COLO829 (cell line): ENCODE measurements at regions not wholly inside any gene's neighbourhood (a gene's known extent, or its start where the extent isn't known, plus 50 kb on each side); places are given as distances from the start of the nearest gene placed in this dataset.

Experiments
- DNase-seq: peaks from one replicate; pipeline ENCODE4 v3.0.0; 2012; ENCODE audit warnings: low spot score

DNA sequence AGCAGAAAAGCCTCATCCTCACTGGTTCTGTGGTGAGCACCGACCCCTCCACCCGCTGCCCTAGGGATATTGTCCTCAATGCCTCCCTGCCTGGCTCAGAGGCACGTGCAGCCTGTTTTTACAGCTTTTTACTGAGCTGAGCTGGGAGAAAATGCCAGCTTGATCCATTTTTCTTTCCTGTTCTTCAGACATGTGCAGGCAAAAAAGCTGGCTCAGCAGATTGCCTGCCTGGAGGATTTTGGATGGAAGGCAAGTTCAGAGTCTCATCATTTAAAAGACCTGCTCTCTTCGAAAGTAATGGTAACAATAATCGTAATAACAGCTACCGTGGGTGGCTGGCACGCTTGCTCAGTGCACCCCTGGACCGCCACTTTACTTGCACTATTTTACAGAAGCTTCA is 135.0 kb upstream of the SMIM23 start:
- DNase-seq, result no peak

DNA sequence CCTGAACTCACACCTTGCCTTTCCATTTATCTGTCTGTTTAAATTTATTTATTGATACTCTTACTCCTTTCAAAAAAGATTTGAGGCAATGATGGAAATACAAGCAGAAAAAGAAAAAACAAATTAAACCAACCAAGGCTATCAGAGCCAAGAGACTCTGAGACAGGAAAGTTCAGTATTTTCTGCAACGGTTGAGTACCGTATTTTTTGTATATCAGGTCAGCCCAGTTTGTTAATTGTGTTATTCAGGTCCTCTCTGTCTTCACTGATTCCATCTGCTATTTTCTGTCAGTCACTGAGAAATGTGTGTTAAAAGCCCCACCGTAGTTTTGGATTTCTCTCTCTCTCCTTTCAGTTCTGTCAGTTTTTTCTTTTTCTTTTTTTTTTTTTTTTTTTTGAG is 134.5 kb upstream of the SMIM23 start:
- no peak for DNase-seq

DNA sequence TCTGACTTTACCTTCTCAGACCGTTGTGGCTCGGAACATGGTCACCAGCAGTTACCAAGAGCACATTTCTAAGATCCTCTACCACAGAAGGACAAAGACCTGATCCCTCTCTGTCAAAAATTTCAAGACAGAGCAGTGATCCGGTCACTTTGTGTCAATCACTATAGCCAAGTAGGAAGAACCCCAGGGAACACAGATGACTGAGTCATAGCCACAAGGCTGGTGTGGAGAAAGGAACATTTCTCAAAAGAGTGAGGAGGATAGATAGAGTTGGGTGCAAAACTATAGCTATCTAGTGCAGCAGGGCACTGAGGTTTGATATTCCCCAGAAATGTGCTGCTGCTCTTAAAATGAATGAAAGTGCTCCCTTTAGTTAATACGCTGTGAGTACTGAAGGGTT is 130.7 kb upstream of the SMIM23 start:
- no peak for DNase-seq

DNA sequence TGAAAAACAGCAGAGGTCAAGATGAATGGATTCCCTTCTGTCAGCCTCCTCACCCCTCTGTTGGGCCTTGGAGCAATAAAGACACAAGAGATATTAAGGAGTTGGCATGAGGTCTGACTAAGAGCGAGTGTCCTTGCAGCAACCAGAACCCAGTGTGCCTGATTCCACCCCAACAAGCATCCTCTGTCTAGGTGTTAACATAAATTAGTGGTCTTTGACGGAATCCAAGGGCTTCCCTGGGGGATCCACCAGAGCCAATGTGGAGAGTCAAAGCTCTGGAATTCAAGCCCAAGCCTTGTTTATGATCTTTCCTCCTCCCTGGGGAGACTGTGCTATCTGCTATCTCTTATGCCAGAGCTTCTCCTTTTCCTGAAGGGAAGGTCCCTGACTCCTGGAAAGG is 128.1 kb upstream of the SMIM23 start:
- DNase-seq, result no peak

DNA sequence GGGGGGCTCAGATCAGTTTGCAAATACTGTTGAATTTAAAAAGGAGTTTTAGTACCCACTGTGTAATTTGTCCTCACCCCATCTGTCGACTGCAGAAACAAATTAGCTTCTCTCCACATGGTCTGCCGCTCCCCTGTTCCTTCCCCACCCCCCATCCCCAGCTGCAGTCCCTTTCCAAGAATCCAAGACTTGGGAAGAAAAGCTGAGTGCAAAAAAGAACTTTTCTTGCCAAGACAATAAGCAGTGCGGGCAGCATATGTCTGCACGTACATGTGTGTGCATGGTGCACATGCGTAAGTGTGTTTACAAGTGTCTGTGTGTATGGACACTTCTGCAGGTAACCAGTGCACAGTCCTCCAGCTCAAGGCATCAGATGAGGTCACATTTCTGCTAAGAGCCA is 125.7 kb upstream of the SMIM23 start:
- no peak for DNase-seq

DNA sequence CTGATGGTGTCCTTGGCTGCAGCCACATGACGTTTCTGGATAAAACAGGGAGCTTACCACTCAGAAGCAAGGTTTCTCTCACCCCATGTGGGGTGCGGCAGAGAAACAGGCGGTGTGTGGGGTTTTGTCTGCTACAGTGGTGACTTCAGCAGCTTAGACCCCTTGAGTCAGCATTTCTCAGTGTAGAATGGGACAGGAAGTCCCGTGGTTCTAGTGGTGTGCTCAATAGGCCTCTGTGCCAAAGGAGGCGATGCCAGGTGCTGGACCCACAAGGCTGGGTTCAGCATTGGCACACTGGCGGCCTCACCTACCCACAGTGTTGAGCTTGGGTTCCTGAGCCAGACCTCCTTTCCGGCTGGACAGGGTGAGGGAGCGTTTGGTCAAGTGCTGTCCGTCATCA is 125.2 kb upstream of the SMIM23 start:
- no peak for DNase-seq

DNA sequence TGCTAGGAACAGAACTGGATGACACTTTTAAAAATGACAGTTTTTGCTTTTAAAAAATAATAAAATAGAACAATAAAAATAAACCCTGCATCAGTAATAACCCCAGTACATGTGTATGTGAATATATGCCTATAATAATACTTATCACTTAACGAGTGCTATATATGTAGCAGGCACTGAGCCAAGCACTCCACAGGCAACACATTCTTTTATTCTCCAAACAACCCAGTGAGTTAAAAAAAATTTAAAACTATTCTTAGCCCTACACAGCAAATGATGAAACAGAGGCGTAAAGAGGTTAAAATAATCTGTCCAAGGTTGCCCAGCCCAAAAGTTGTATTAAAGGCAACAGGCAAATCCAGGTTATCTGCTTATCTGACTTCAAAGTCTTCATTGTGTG is 124.5 kb upstream of the SMIM23 start:
- no peak for DNase-seq

DNA sequence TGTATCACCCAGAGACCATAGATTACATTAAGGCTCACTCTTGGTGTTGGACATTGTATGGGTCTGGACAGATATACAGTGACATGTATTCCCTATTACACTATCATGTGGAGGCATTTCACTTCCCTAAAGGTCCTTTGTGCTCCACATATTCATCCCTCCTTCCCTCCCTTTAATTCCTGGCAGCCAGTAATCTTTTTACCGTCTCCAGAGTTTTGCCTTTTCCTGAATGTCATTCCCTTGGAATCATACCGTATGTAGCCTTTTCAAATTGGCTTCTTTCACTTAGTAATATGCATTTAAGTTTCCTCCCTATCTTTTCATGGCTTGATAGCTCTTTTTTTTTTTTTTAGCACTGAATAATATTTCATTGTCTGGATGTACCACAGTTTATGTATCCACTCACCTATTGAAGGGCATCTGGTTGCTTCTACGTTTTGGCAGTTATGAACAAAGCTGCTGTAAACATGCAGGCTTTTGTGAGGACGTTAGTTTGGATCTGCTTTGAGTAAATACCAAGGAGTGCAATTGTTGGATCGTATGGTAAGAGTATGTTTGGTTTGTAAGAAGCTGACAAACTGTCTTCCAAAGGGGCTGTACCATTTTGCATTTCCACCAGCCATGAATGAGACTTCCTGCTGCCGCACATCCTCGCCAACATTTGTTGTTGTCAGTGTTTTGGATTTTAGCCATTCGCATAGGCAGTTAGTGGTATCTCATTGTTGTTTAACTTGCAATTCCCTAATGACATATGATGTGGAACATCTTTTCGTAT is 122.1 kb upstream of the SMIM23 start:
- DNase-seq, result no peak

DNA sequence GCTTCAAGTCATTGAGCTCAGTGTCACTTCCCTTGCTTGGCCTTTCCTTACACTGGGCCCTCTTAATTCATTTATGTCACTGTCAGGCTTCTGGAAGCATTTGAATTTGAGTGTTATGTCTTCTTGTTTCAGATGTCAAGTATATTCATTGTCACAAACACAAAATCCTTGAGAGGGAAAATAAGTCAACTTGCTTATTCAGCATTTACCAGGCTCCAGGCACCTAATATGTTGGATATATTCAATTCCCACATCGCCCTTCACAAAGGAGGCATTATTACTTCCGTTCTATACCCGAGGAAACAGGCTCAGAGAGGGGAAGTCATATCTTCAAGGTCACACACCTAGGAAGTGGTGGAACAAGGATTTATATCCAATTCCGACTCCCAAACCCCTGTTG is 121.1 kb upstream of the SMIM23 start:
- DNase-seq, result no peak

DNA sequence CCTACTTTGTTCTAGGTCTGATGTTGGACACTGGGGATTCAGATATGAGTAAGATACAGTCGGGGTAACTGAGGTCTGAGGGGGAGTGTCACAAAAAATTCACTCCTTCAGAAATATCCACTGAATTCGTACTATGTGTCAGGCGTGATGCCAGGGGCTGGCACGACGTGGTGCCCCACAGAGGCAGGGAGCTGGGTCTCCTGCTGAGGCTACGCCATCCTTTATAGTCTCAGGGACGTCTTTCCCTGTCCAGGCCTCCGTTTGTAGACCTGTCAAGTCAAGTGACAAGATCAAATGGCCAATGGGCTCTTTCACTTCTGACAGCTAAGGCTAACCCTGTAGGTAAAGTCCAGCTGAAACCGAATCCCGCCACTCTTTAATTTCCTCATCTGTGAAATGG is 118.8 kb upstream of the SMIM23 start:
- no peak for DNase-seq

DNA sequence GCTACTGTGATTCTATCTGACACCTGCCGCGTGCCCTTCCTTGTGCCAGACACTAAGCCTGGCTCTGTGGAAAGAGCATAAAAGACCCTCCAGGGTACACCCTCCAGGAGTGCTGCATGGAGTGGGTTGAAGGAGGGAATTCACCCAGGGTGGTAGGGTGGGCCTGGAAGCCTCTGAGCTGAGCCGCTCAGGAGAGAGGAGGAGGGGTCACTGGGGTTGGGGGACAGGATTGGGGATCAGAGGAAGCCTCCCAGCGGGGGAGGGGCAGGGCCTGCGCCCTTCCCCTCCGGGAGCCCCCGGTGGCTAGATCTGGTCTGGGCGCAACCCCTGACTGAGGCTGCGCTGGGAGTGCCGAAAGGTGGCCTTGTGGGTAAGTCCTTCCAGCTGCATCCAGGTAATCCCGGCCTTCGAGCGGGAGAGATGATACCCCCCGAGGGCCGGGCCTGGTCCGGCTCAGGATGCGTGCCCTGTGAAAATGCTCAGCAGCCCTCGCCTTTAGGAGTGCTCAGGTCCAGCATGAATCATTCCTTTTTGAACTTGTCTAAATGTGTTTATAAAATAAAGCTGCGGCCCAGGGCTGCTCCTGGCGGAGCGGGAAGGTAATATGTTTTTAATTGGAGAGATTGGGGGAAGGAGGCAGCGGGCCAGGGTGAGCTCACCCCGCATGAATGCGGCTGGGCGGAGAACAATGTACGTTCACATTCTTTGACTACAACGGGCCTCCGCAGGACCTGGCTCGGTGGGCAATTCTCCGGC is 118.1 kb upstream of the SMIM23 start:
- no peak for DNase-seq

DNA sequence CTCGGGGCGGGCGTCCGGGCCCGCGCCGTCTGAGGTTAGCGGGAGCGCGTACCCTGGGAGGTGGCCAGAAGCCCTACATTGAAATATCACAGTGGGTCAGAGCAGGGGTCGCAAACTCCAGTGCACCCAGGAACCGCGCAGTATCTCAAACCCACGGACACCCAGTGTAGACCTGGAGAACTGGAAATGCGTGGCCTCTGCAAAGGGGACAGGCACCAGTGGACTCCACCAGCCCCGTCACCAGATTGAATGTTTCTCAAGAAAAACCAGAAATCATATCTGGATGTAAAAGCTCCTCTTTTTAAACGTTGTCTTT is 117.6 kb upstream of the SMIM23 start:
- no peak for DNase-seq

DNA sequence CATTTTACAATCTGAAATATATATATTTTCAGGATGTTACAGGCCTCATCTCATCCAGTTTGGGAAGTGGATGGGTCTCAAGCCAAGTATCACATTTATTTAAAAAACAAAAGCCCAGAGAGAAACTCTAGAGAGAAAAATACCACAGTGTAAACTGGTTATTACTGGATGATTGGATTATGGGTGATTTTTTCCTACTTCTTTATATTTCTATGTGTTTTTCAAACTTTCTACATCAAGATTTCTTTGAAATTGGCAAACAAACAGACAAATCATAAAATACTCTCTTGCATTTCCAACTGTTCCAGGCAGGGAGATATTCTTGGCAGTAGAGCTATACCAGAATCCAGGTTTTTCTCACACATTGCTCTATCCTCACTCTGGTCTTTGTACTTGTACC is 116.0 kb upstream of the SMIM23 start:
- DNase-seq, result no peak

DNA sequence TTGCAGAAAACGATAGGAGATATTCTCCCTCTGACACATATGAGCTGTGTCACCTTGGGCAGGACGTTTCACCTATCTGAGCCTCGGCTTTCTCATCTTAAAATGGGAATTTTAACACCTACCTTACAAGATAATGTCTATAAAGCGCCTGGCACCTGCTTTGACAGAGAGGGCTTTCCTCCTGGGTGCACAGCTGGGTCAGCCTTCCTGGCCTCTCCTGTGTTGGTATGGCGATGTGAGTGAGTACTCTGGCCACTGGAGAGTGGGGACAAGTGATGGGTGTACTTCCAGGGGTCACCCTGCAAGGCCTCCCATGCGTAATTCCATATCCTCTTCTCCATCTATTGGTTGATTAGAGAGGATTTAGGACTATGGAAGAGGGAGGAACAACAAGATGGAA is 113.1 kb upstream of the SMIM23 start:
- no peak for DNase-seq

DNA sequence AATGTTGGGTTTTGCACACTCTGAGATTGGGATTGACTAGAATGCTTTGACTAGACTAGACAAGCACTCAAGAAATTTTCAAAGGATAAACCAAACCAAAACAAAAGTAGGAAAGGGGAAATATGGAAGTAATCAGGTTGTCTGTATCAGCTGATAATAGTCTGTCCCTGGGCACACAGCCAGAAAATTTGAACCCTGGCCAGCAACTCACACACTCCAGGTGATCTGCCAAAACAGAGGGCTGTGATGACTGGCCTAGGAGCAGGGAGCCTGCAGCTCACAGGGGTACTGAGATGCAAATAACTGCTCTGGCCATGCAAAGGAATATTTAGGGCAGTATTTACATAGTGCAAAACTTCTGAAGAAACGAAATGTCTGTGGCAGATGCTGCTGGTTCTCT is 112.3 kb upstream of the SMIM23 start:
- DNase-seq, result no peak

DNA sequence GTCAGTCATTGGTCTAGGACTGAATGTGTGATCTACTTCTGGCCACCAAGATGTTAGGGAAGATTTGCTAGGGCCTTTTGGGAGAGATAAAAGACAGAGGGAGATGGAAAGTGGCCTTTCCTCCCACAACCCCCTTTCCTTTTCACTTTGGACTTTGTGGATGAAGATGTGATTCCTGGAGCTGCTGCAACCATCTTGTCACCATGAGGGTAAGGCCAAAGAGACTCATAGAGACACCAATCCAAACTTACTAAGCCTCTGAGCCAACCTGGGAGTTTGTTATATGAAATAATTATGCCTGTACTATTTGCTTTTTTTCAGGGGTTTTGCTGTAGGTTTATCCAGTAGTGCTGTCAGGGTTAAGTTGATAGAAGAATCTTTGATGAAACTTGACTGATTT is 111.8 kb upstream of the SMIM23 start:
- no peak for DNase-seq

DNA sequence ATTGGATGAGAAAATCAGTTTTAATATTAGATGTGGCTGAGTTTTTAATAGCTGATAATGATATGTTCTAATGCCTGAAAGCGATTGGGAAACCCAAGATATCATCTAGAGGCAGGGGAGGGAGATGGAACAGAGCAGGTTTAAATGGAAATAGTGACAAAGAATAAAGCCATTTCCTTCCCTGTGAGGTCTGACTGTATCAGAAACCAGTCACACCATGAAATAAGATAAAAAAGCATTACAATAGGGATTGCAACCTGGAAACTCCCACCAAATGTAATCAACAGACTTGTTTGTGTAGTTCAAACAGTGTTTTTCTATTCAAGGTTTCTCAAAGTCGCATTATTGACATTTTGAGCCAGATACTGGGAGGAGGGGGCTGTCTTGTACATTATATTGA is 110.1 kb upstream of the SMIM23 start:
- no peak for DNase-seq

DNA sequence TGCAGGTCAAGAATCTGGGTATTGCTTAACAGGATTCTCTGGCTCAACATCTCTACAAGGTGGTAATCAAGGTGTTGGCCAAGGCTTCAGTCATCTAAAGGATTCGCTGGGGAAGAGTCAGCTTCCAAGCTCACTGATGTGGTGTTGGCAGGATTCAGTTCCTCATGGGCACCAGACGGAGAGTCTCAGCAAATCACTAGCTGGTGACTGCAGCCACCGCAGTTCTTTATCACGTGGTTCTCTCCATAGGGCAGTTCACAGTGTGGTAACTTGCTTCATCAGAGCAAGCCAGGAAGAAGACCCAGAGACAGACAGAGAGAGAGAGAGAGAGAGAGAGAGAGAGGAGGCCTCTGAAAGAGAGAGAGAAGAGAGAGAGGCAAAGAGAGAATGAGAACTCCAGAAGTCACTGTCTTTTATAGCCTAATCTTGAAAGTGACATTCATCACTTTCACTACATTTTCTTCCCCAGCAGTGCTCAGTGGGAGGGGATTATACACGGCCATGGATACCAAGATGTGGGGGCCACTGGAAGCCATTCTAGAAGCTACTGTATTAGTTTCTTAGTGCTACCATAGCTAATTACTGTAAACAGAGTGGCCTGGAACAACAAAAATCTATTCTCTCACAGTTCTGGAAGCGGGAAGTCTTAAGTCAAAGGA is 109.2 kb upstream of the SMIM23 start:
- no peak for DNase-seq

DNA sequence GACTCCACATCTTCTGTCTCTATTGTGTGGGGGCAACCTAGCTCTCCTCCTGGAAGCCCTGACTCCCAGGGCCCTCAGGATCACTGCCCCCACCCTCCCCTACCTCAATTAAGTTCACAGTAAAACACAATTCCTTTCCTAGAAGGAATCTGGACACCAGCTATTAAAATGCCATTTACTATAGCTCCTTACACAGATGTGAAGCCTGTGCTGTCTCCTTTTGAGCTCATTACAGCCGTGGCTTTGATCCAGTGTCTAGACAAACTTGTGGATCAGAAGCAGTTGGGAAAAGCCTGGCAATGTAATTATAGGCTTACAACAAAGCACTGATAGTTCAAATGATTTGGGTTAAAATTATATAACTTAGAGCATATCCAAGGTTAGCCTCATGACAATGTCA is 107.0 kb upstream of the SMIM23 start:
- DNase-seq, result no peak

DNA sequence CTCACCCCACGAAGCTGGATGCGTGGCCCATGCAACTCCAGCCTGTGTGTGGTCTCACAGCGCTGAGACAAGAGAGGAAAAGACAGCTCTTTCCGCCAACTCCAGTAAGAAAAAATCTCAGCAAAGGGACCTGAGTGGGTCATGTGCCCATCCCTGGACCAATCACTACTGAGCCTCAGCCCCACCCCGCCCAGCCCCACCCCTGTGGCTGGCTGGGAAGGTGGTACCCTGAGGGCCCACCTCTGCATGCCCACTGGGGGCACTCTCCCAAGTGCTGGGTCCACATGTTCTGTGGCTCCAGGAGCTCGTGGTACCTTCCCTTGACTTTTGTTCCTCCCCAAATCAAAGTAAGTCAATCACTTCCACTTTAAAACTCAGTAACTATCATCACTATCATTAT is 105.1 kb upstream of the SMIM23 start:
- no peak for DNase-seq

DNA sequence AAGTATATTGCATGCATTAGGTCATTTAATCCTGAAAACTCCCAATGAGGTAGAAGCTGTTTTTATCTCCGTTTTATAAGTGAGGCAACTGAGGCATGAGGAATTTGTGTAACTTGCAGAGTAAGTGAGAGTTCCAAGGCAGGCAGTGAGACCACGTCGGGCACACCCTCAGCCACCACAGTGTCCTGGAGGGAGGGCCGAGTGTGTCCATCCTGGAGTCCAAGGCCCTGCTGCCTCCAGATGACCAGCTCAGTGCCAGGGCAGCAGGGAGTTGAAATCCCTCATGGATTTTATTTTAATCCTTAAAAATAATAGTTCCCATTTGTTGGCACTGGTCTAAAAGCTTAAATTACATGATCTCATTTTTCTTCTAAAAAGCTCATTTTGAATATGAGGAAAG is 104.6 kb upstream of the SMIM23 start:
- no peak for DNase-seq

DNA sequence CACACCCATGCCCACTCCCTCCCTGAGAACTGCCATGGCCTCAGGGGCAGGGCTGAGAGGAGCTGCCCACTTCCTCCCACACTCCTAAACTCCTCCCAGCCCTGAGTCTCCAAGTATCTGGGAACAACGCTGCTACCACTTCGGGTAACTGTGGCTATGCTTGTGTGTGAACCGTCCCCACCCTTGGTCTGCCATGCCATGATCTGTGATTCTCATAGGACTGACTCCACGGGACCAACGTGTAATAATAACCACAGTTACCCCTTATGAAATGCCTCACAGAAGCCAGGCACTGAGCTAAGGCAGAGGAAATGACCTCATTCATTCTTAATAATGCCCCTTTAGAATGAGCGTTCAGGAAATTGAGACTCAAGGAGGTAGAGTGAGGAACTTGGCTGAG is 103.9 kb upstream of the SMIM23 start:
- peak; percentile 1 for DNase-seq

DNA sequence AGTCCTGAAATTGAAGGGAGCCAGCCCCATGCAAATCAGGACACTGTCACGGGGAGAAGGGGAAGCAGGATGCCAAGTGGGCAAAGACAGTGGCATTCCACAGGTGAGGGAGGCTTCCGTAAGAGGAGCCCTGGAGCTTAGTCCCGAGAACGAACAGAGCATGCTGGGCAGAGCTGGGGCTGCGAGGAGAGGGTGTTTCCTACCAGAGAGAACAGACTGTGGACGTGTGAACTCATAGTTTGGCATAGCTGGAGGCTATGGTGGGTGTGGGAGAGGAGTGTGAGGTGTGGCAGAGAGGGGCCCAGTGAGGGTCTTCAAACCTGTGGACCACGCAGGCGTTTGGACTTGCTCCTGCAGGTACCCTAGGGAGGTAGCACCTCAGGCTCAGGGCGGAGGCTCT is 102.8 kb upstream of the SMIM23 start:
- DNase-seq, result no peak

DNA sequence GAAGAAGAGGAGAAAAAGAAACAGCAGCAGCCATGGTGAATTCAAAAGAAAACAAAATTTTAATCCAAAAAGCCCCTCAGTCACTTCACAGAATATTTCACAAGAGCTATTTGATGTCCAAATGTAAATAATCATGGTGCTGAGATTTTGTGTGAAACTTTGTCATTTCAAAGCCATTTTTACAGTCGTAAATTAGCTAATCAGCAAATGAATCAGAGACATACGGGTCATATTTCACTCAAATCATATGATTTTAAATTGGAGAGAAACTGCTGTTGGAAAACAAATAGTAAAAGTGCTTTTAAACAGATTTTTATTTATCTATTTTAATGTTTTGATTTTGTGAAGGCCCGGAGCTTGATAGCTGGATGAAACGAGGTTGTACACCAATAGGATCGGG is 101.4 kb upstream of the SMIM23 start:
- no peak for DNase-seq
